ENCODE measurements at regions not wholly inside any gene's neighbourhood (a gene's known extent, or its start where the extent isn't known, plus 50 kb on each side); places are given as distances from the start of the nearest gene placed in this dataset.

DNA sequence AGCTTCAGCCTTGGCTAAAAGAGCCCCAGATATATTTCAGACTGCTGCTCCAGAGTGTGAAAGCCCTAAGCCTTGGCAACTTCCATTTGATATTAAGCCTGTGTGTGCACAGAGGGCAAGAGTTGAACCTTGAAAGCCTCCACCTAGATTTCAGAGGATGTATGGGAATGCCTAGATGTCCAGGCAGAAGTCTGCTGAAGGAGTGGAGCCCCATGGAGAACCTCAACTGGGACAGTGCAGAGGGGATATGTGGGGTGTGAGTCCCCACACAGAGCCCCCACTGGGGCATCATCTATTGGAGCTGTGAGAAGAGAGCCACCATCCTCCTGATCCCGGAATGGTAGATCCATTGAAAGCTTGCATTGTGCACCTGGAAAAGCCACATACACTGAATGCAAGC lies 1784.8 kb upstream of the CDH9 start:
- TF ChIP-seq TCF12 (IDR thresholded peaks at IDR 0.05; ENCODE audit: low read depth) (no peak), YY1 (IDR thresholded peaks at IDR 0.05; ENCODE audit: low read depth) (no peak)
- TF ChIP-seq, protein P1, sequence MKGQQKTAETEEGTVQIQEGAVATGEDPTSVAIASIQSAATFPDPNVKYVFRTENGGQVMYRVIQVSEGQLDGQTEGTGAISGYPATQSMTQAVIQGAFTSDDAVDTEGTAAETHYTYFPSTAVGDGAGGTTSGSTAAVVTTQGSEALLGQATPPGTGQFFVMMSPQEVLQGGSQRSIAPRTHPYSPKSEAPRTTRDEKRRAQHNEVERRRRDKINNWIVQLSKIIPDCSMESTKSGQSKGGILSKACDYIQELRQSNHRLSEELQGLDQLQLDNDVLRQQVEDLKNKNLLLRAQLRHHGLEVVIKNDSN (IDR thresholded peaks at IDR 0.05) = no peak

All from Ishikawa (cell line).